Right lobe of liver (tissue), 4 donors: ENCODE measurements at regions not wholly inside any gene's neighbourhood (a gene's known extent, or its start where the extent isn't known, plus 50 kb on each side); places are given as distances from the start of the nearest gene placed in this dataset.

ENCODE experiments used
- CTCF ChIP-seq, 4 donors: fragments of 200-600 bp in 3 of 4; fragments of 450-650 bp in 1 of 4; IDR thresholded peaks; one replicate each; pipeline versions ENCODE4 v1.5.1 to v1.8.0; 2016 to 2022; ENCODE audit warnings: antibody characterized with exemption in 4 of 4, mild to moderate bottlenecking in 2 of 4
- POLR2A ChIP-seq: fragments of 450-650 bp; IDR thresholded peaks from one replicate; pipeline ENCODE4 v1.6.1; 2017; ENCODE audit warnings: antibody characterized with exemption, mild to moderate bottlenecking
- donor health status: DM: no; HTN: no; CAD: no.
- donor health status: DM: no; HTN: no; CAD: no.
- donor health status: DM: no; HTN: yes; CAD: no.

GRCh38 chr6:133040803-133041419 lies 200.2 kb upstream of the EYA4 start:
- TF ChIP-seq CTCF (IDR thresholded peaks at IDR 0.05) (no peak), POLR2A (no peak)
